ENCODE measurements at regions not wholly inside any gene's neighbourhood (a gene's known extent, or its start where the extent isn't known, plus 50 kb on each side); places are given as distances from the start of the nearest gene placed in this dataset.

GRCh38 chr2:21244161-21244560, 120.4 kb downstream of the TDRD15 start:
- Histone ChIP-seq H3K27ac (ENCODE audit: insufficient read depth, low read length) (no peak overlapping the region), H4K5ac (ENCODE audit: low read depth, low read length) (no peak overlapping the region), H3K4me3 (ENCODE audit: insufficient read depth, low read depth, low read length) (no peak overlapping the region), H3K14ac (replicated peaks; ENCODE audit: low read depth, low read length) (no peak overlapping the region), H4K20me1 (ENCODE audit: insufficient read depth, low read length) (no peaks in the 10 kb centered on the region), H3K18ac (ENCODE audit: low read depth, low read length) (no peak overlapping the region), H2AK9ac (replicated peaks; ENCODE audit: low read depth, low read length, poor library complexity) (no peak overlapping the region), H4K91ac (ENCODE audit: insufficient read depth, low read depth, low read length) (no peak overlapping the region), H3K9me1 (ENCODE audit: insufficient read depth, low read length) (no peaks in the 10 kb centered on the region), H2BK20ac (ENCODE audit: low read depth, low read length) (no peak overlapping the region), H3K4me2 (ENCODE audit: low read depth, low read length) (no peak overlapping the region), H3K36me3 (ENCODE audit: control insufficient read depth, insufficient read depth, low read length) (no peaks in the 10 kb centered on the region), H3K56ac (ENCODE audit: extremely low read depth, insufficient read depth, low read length) (no peak overlapping the region), H2BK5ac (ENCODE audit: low read depth, low read length, poor library complexity, severe bottlenecking) (no peak overlapping the region), H3K27me3 (ENCODE audit: control insufficient read depth, insufficient read depth, low read length) (no peaks in the 10 kb centered on the region), H3K4me1 (ENCODE audit: control insufficient read depth, insufficient read depth, low read length) (no peaks in the 10 kb centered on the region), H2AK5ac (ENCODE audit: low read depth, low read length) (no peak overlapping the region), H2BK15ac (ENCODE audit: low read depth, low read length) (no peak overlapping the region), H3K4ac (ENCODE audit: low read depth, low read length) (no peak overlapping the region), H2AFZ (replicated peaks; ENCODE audit: low read length, poor library complexity) (no peak overlapping the region), H3K79me1 (ENCODE audit: low read depth in 1 of 2, low read length in 2 of 2) (no peaks in the 10 kb centered on the region), H3K9ac (ENCODE audit: low read depth, low read length) (no peak overlapping the region), H4K8ac (ENCODE audit: low read depth in 2 of 2, low read length in 2 of 2) (no peak overlapping the region), H3K9me3 (ENCODE audit: control insufficient read depth, insufficient read depth, low read length) (no peaks in the 10 kb centered on the region), H3K23ac (ENCODE audit: low read depth, low read length) (no peak overlapping the region), H2BK120ac (ENCODE audit: low read depth, low read length) (no peak overlapping the region)
- BruUV-seq (replicated peaks): no TSS peak
- CTCF ChIA-PET: no interaction called here
- POLR2A ChIA-PET (ENCODE audit: unreplicated experiment): no interaction called here
- no CpG with 5 or more reads among the region's 1 CpG for WGBS, 2 experiments (ENCODE audit: extremely low coverage in 2 of 2, insufficient read length in 1 of 2)
- DNase-seq (no peak), ATAC-seq (ENCODE audit: low read depth) (no peak)
- in situ Hi-C loops (cut with MboI; ENCODE audit: low sequenced_read_pairs) (no loop called here), dilution Hi-C loops (cut with HindIII; ENCODE audit: low sequenced_read_pairs, unreplicated experiment) (no loop called here), intact Hi-C loops (cut with micrococcal nuclease) (no loop called here)
- TF ChIP-seq RAD21 (IDR thresholded peaks at IDR 0.05; ENCODE audit: low read length): no peak
- TF ChIP-seq CEBPB (IDR thresholded peaks at IDR 0.05; ENCODE audit: low read depth, low read length): no peak
- TF ChIP-seq CHD1 (IDR thresholded peaks at IDR 0.05; ENCODE audit: low read depth, low read length): no peak
- TF ChIP-seq ELK1 (IDR thresholded peaks at IDR 0.05; ENCODE audit: borderline replicate concordance, low read depth, low read length): no peak
- no peak for TF ChIP-seq BHLHE40 (IDR thresholded peaks at IDR 0.05; ENCODE audit: low read depth, low read length)

Data from IMR-90 (cell line).